ENCODE measurements at regions not wholly inside any gene's neighbourhood (a gene's known extent, or its start where the extent isn't known, plus 50 kb on each side); places are given as distances from the start of the nearest gene placed in this dataset.

- Histone ChIP-seq H3K4me1 (ENCODE audit: insufficient read depth, low read length) (no peaks in the 10 kb centered on the region), H3K4me3 (ENCODE audit: low read length) (no peak overlapping the region), H3K27me3 (ENCODE audit: control insufficient read depth in 1 of 2, insufficient read depth in 2 of 2, low read length in 2 of 2) (peaks cover 0 to 4% of the 10 kb centered on the region in 2 experiments), H3K27ac (ENCODE audit: low read depth in 1 of 2, low read length in 2 of 2) (no peak overlapping the region), H3K9me3 (ENCODE audit: control insufficient read depth in 1 of 2, insufficient read depth in 1 of 2, low read length in 2 of 2) (peaks cover 0 to under 1% of the 10 kb centered on the region in 2 experiments), H3K36me3 (ENCODE audit: insufficient read depth, low read length) (no peaks in the 10 kb centered on the region)
- CTCF ChIA-PET: no interaction called here
- intact Hi-C loops (cut with DNase I, micrococcal nuclease): no loop called here
- Mint-ChIP-seq H3K4me3 (no peak overlapping the region), H3K27ac (no peak overlapping the region), H3K4me1 (ENCODE audit: low read depth) (no peaks in the 10 kb centered on the region), H3K36me3 (ENCODE audit: low read depth) (no peaks in the 10 kb centered on the region), H3K27me3 (no peaks in the 10 kb centered on the region), H3K9me3 (no peaks in the 10 kb centered on the region)
- POLR2A ChIA-PET: no interaction called here
- ATAC-seq (ENCODE audit: poor library complexity) (no peak), DNase-seq (no peak)
- TF ChIP-seq, protein P1, sequence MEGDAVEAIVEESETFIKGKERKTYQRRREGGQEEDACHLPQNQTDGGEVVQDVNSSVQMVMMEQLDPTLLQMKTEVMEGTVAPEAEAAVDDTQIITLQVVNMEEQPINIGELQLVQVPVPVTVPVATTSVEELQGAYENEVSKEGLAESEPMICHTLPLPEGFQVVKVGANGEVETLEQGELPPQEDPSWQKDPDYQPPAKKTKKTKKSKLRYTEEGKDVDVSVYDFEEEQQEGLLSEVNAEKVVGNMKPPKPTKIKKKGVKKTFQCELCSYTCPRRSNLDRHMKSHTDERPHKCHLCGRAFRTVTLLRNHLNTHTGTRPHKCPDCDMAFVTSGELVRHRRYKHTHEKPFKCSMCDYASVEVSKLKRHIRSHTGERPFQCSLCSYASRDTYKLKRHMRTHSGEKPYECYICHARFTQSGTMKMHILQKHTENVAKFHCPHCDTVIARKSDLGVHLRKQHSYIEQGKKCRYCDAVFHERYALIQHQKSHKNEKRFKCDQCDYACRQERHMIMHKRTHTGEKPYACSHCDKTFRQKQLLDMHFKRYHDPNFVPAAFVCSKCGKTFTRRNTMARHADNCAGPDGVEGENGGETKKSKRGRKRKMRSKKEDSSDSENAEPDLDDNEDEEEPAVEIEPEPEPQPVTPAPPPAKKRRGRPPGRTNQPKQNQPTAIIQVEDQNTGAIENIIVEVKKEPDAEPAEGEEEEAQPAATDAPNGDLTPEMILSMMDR (IDR thresholded peaks at IDR 0.05): no peak
Measured at GRCh38 chr13:44784708-44785080, 204.6 kb downstream of the NUFIP1 start.

DNA sequence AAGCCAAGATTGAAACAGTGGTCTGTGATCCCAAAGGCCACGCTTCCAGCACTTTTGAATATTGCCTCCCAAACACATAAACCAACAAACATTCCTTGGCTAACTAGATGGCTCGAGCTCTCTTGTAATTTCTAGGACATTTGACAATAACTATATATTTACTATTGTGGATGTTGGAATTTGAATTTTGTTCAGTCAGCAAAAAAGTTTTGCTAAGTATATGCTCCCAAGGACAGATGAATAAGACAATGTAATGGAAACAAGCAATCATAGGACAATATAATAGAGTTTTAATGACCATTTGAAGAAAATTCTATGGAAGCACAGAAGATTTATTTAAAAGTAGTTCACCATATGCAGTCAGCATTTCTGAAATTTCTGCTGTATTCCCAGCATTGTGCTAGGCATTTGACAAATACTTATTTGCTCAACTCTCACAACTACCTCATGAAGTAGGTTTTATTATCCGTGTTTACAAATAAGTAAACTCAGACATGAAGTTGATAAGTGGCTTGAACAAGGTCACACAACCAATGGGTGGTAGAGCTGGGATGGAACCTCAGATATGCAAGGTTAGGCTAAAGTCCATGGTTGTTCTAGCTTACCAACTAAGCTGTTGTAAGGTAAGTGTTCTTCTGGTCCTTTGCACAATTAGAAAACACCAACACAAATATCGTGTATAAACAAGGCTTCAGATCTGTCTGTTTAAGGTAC, 205.1 kb downstream of the NUFIP1 start:
- ChIA-PET POLR2A (no interaction called here), CTCF (no interaction called here)
- Histone ChIP-seq H3K4me1 (ENCODE audit: insufficient read depth, low read length) (no peaks in the 10 kb centered on the region), H3K36me3 (ENCODE audit: insufficient read depth, low read length) (no peaks in the 10 kb centered on the region), H3K27ac (ENCODE audit: low read depth in 1 of 2, low read length in 2 of 2) (no peak overlapping the region), H3K27me3 (ENCODE audit: control insufficient read depth in 1 of 2, insufficient read depth in 2 of 2, low read length in 2 of 2) (peaks cover 0 to 4% of the 10 kb centered on the region in 2 experiments), H3K9me3 (ENCODE audit: control insufficient read depth in 1 of 2, insufficient read depth in 1 of 2, low read length in 2 of 2) (no peaks in the 10 kb centered on the region), H3K4me3 (ENCODE audit: low read length) (no peak overlapping the region)
- Mint-ChIP-seq H3K4me3 (no peak overlapping the region), H3K27me3 (no peaks in the 10 kb centered on the region), H3K36me3 (ENCODE audit: low read depth) (no peaks in the 10 kb centered on the region), H3K9me3 (no peaks in the 10 kb centered on the region), H3K4me1 (ENCODE audit: low read depth) (no peaks in the 10 kb centered on the region), H3K27ac (no peak overlapping the region)
- no peak for ATAC-seq (ENCODE audit: poor library complexity)
- DNase-seq: no peak
- TF ChIP-seq, protein P1 (IDR thresholded peaks at IDR 0.05): no peak
- intact Hi-C loops (cut with DNase I, micrococcal nuclease): no loop called here

DNA sequence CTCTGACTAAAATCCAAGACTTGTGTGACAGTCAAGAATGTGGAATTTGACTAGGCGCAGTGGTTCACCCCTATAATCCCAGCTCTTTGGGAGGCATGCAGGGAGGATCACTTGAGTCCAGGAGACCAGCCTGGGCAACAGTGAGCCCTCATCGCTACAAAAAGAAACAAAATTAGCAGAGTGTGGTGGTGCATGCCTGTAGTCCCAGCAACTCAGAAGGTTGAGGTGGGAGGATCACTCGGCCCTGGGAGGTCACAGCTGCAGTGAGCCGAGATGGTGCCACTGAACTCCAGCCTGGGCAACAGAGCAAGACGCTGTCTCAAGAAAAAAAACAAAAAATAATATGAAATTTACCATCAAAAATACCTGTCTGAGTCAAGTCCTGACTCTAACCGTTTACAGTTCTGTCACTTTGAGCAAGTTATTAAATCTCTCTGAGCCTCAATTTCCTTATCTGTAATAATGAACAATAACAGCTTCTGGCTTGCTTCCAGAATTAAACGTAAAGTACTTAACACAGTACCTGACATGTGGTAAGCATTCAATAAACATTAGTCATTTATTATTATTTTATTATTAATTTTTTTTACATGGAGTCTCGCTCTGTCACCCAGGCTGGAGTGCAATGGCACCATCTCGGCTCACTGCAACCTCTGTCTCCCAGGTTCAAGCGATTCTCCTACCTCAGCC, 204.6 kb upstream of the TSC22D1 start:
- Mint-ChIP-seq H3K9me3 (no peaks in the 10 kb centered on the region), H3K27ac (no peak overlapping the region), H3K4me3 (no peak overlapping the region), H3K4me1 (ENCODE audit: low read depth) (no peaks in the 10 kb centered on the region), H3K27me3 (no peaks in the 10 kb centered on the region), H3K36me3 (ENCODE audit: low read depth) (no peaks in the 10 kb centered on the region)
- peaks cover 0 to 4% of the 10 kb centered on the region in 2 experiments for H3K27me3 ChIP-seq (ENCODE audit: control insufficient read depth in 1 of 2, insufficient read depth in 2 of 2, low read length in 2 of 2)
- no peaks in the 10 kb centered on the region for H3K36me3 ChIP-seq (ENCODE audit: insufficient read depth, low read length)
- intact Hi-C loops (cut with DNase I, micrococcal nuclease): no loop called here
- ChIA-PET POLR2A (interaction anchor here (0.6 kb wide), 2 partner anchors 901 to 1552 kb away, joined by 3 read pairs; partner anchors contain the start of genes CCDC122 and LACC1), CTCF (no interaction called here)
- H3K4me3 ChIP-seq (ENCODE audit: low read length): no peak overlapping the region
- TF ChIP-seq, protein P1 (IDR thresholded peaks at IDR 0.05): no peak
- H3K4me1 ChIP-seq (ENCODE audit: insufficient read depth, low read length): no peaks in the 10 kb centered on the region
- no peaks in the 10 kb centered on the region for H3K9me3 ChIP-seq (ENCODE audit: control insufficient read depth in 1 of 2, insufficient read depth in 1 of 2, low read length in 2 of 2)
- ATAC-seq (ENCODE audit: poor library complexity): no peak
- no peak for DNase-seq
- no peak overlapping the region for H3K27ac ChIP-seq (ENCODE audit: low read depth in 1 of 2, low read length in 2 of 2)

All from CD4-positive, alpha-beta T cell (primary cell).